K562 (cell line): ENCODE measurements at regions not wholly inside any gene's neighbourhood (a gene's known extent, or its start where the extent isn't known, plus 50 kb on each side); places are given as distances from the start of the nearest gene placed in this dataset.

Experiments
- ATAC-seq: fragments of 200-7000 bp; cut with Tn5 transposase; 3 replicates; pipeline ENCODE4 v1.9.1; 2020; ENCODE audit warnings: moderate library complexity
- BruUV-seq: library from RNA; stranded (reverse); fragments of 400-500 nt; replicated peaks from 2 replicates; lab custom pipeline; 2021; lab: Mats Ljungman, UMichigan
- CTCF ChIA-PET: fragments of 300-600 bp; formaldehyde crosslinking; extraction: SDS; loops from one replicate; lab custom pipeline; 2021; ENCODE audit warnings: low intra/inter-chr PET ratio; lab: Yijun Ruan, JAX
- POLR2A ChIA-PET: fragments of 300-600, 350-650 bp; sonication (Branson Sonifier 250); formaldehyde crosslinking; extraction: SDS; loops from one replicate; lab custom pipeline; 2021; ENCODE audit warnings: antibody characterized with exemption, inconsistent platforms; lab: Yijun Ruan, JAX
- DNase-seq, 4 experiments: peaks; one replicate each; pipeline versions ENCODE4 v3.0.0 to v3.0.0-alpha.2; 2011 to 2018; ENCODE audit warnings: low spot score in 3 of 4, mixed read lengths in 3 of 4; ENCODE audit errors: extremely low read depth in 1 of 4
- FAIRE-seq: peaks from 2 replicates; lab custom pipeline; 2011; peaks lifted over from hg19 to GRCh38; lab: Jason Lieb, UNC
- H2AFZ ChIP-seq: 2 replicates; pipeline ENCODE4 v1.6.0; 2011; ENCODE audit warnings: low read depth, low read length, control low read depth, inconsistent platforms
- H3K27ac ChIP-seq: fragments of 200-600 bp; 3 replicates; pipeline ENCODE4 v1.8.0; 2011; ENCODE audit warnings: low read depth, mild to moderate bottlenecking, control low read depth, inconsistent platforms, low read length, moderate library complexity, mixed read lengths; ENCODE audit errors: extremely low read depth
- H3K27me3 ChIP-seq, 2 experiments: fragments of 300-600 bp in 1 of 2; 2 replicates in 1 of 2; 3 replicates in 1 of 2; pipeline versions ENCODE4 v1.6.0 to v1.8.0; 2011; ENCODE audit warnings: inconsistent platforms in 2 of 2, low read length in 2 of 2, mild to moderate bottlenecking in 1 of 2, mixed read lengths in 1 of 2, moderate library complexity in 1 of 2; ENCODE audit not compliant: control insufficient read depth in 2 of 2, insufficient read depth in 2 of 2
- H3K36me3 ChIP-seq: fragments of 300-600 bp; 3 replicates; pipeline ENCODE4 v1.8.0; 2011; ENCODE audit warnings: mild to moderate bottlenecking, low read length, inconsistent platforms; ENCODE audit not compliant: control insufficient read depth, insufficient read depth
- H3K4me1 ChIP-seq, 2 experiments: fragments of 200-600 bp in 1 of 2; replicated peaks in 1 of 2; 2 replicates in 1 of 2; 3 replicates in 1 of 2; pipeline versions ENCODE4 v1.5.1 to v1.8.0; 2011; ENCODE audit warnings: inconsistent platforms in 2 of 2, low read length in 2 of 2, mild to moderate bottlenecking in 1 of 2, mixed read lengths in 1 of 2, moderate library complexity in 1 of 2; ENCODE audit not compliant: control insufficient read depth in 2 of 2, insufficient read depth in 2 of 2
- H3K4me2 ChIP-seq: 2 replicates; pipeline ENCODE4 v1.6.1; 2011; ENCODE audit warnings: low read length, control low read depth, inconsistent platforms, mixed read lengths; ENCODE audit not compliant: insufficient read depth
- H3K4me3 ChIP-seq: fragments of 200-600 bp; sonication (generic), shearing (Covaris generic); 2 replicates; pipeline ENCODE4 v1.5.1; 2016; ENCODE audit warnings: control low read depth, inconsistent platforms
- H3K79me2 ChIP-seq: fragments of 200-600 bp; 3 replicates; pipeline ENCODE4 v1.8.0; 2011; ENCODE audit warnings: low read length, inconsistent platforms; ENCODE audit not compliant: control insufficient read depth, insufficient read depth
- H3K9ac ChIP-seq, 2 experiments: 2 replicates each; pipeline versions ENCODE4 v1.6.0 to v1.6.1; 2011; ENCODE audit warnings: low read depth in 2 of 2, low read length in 2 of 2, control low read depth in 1 of 2, inconsistent platforms in 1 of 2, mild to moderate bottlenecking in 1 of 2, mixed read lengths in 1 of 2; ENCODE audit not compliant: insufficient read depth in 1 of 2
- H3K9me1 ChIP-seq: one replicate; pipeline ENCODE4 v1.6.0; 2011; ENCODE audit warnings: inconsistent platforms, mild to moderate bottlenecking, low read length, moderate library complexity; ENCODE audit not compliant: control insufficient read depth, insufficient read depth
- H3K9me3 ChIP-seq: replicated peaks from 2 replicates; pipeline ENCODE4 v1.5.1; 2011; ENCODE audit warnings: low read depth, low read length, inconsistent platforms; ENCODE audit not compliant: control insufficient read depth, insufficient read depth
- H4K20me1 ChIP-seq: replicated peaks from 2 replicates; pipeline ENCODE4 v1.6.1; 2011; ENCODE audit warnings: low read length, inconsistent platforms, mixed read lengths; ENCODE audit not compliant: control insufficient read depth, insufficient read depth
- SRF ChIP-seq, 2 experiments: fragments of 250-450, 450-650 bp in 1 of 2; sonication (Bioruptor Pico) in 1 of 2; sonication (generic) in 1 of 2; formaldehyde crosslinking; IDR thresholded peaks; 2 replicates each; pipeline versions ENCODE4 v1.5.0 to v1.5.1; 2020 to 2022; ENCODE audit warnings: mild to moderate bottlenecking in 1 of 2, missing genetic modification reagents in 1 of 2
- WGBS: fragments of 100-300 bp; shearing (Covaris generic); methylation state at CpG from one replicate; pipeline ENCODE4 v1.1.6; 2016; ENCODE audit warnings: low coverage, mixed read lengths; ENCODE audit not compliant: insufficient coverage; ENCODE audit errors: missing lambda C conversion rate; 5-methylcytosine and 5-hydroxymethylcytosine counted together
- in situ Hi-C: fragments of 300-500 bp; cut with MboI; formaldehyde crosslinking; loops from 4 replicates; pipeline ENCODE4 v1.15.0; 2018; ENCODE audit warnings: inconsistent platforms, mixed read lengths
- intact Hi-C: fragments of 100-400 bp; cut with micrococcal nuclease; formaldehyde crosslinking; loops from 2 replicates; pipeline ENCODE4 v1.14.2; 2022
- TF ChIP-seq, protein P1 (sequence below): fragments of 250-450 bp; sonication (Bioruptor Pico); IDR thresholded peaks from 2 replicates; pipeline ENCODE4 v1.8.0; 2022; ENCODE audit warnings: inconsistent platforms

GRCh38 chr2:195559431-195559914 lies 97.6 kb upstream of the SLC39A10 start (continued):
- TF ChIP-seq, protein P1, sequence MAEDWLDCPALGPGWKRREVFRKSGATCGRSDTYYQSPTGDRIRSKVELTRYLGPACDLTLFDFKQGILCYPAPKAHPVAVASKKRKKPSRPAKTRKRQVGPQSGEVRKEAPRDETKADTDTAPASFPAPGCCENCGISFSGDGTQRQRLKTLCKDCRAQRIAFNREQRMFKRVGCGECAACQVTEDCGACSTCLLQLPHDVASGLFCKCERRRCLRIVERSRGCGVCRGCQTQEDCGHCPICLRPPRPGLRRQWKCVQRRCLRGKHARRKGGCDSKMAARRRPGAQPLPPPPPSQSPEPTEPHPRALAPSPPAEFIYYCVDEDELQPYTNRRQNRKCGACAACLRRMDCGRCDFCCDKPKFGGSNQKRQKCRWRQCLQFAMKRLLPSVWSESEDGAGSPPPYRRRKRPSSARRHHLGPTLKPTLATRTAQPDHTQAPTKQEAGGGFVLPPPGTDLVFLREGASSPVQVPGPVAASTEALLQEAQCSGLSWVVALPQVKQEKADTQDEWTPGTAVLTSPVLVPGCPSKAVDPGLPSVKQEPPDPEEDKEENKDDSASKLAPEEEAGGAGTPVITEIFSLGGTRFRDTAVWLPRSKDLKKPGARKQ (CRISPR knock-in tag) = no peak
- TF ChIP-seq, all 486 proteins: peak for 2

- WGBS = 100% methylated on average over 1 of the region's 1 CpG
- Histone ChIP-seq H3K27me3 (no peaks in the 10 kb centered on the region), H3K9ac (no peak overlapping the region), H2AFZ (no peak overlapping the region), H3K27ac (no peak overlapping the region), H3K4me3 (no peak overlapping the region), H3K9me1 (no peaks in the 10 kb centered on the region), H3K4me2 (no peak overlapping the region), H3K4me1 (peaks cover 0 to 3% of the 10 kb centered on the region in 2 experiments; a peak in 2 of 5 replicates), H3K79me2 (no peaks in the 10 kb centered on the region), H4K20me1 (no peaks in the 10 kb centered on the region), H3K36me3 (no peaks in the 10 kb centered on the region), H3K9me3 (no peaks in the 10 kb centered on the region)
- no peak for TF ChIP-seq SRF (CRISPR knock-in tag; IDR thresholded peaks at IDR 0.05)
- BruUV-seq = no TSS peak
- POLR2A ChIA-PET = no interaction called here
- no peak for ATAC-seq
- no peak for DNase-seq
- CTCF ChIA-PET = no interaction called here
- no peak for FAIRE-seq
- in situ Hi-C loops = no loop called here
- intact Hi-C loops = no loop called here
Observed at GRCh38 chr2:195555971-195556370, 101.1 kb upstream of the SLC39A10 start.
